ENCODE measurements at regions not wholly inside any gene's neighbourhood (a gene's known extent, or its start where the extent isn't known, plus 50 kb on each side); places are given as distances from the start of the nearest gene placed in this dataset.

GRCh38 chr10:81688459-81688858, 186.5 kb upstream of the NRG3 start:
- H3K36me3 ChIP-seq (ENCODE audit: low read length), result no peaks in the 10 kb centered on the region; the same call in 1 of the 2 replicates
- no peaks in the 10 kb centered on the region for H3K9me2 ChIP-seq (replicated peaks; ENCODE audit: insufficient read depth, low read length)
- no peaks in the 10 kb centered on the region for H4K20me1 ChIP-seq (ENCODE audit: low read depth, low read length)
- H2AFZ ChIP-seq (ENCODE audit: low read depth, low read length, severe bottlenecking), result no peak overlapping the region
- no peak overlapping the region for H3K4me2 ChIP-seq (ENCODE audit: low read depth, low read length, poor library complexity, severe bottlenecking)
- no peak overlapping the region for H3K4me3 ChIP-seq (ENCODE audit: insufficient read depth, low read length, poor library complexity, severe bottlenecking)
- no peaks in the 10 kb centered on the region for H3F3A ChIP-seq (ENCODE audit: insufficient read depth)
- H3K9me3 ChIP-seq (ENCODE audit: insufficient read depth, low read length), result no peaks in the 10 kb centered on the region
- H3K27ac ChIP-seq (ENCODE audit: low read depth, low read length), result no peak overlapping the region
- H3K79me2 ChIP-seq (ENCODE audit: insufficient read depth, low read length), result no peaks in the 10 kb centered on the region
- no peaks in the 10 kb centered on the region for H3K27me3 ChIP-seq (ENCODE audit: low read length)
- TF ChIP-seq CTCF (IDR thresholded peaks at IDR 0.05; ENCODE audit: insufficient read depth, low read length, poor library complexity, severe bottlenecking) (no peak), EZH2phosphoT487 (conservative IDR thresholded peaks at IDR 0.05; ENCODE audit: low read length) (no peak)
- H3K9ac ChIP-seq (ENCODE audit: low read length), result no peak overlapping the region

- H3K27ac ChIP-seq (ENCODE audit: low read depth, low read length), result no peak overlapping the region
- H3K4me3 ChIP-seq (ENCODE audit: insufficient read depth, low read length, poor library complexity, severe bottlenecking), result no peak overlapping the region
- no peak for TF ChIP-seq CTCF (IDR thresholded peaks at IDR 0.05; ENCODE audit: insufficient read depth, low read length, poor library complexity, severe bottlenecking)
- no peak for TF ChIP-seq EZH2phosphoT487 (conservative IDR thresholded peaks at IDR 0.05; ENCODE audit: low read length)
- H3K27me3 ChIP-seq (ENCODE audit: low read length), result no peaks in the 10 kb centered on the region
- no peaks in the 10 kb centered on the region for H3K79me2 ChIP-seq (ENCODE audit: insufficient read depth, low read length)
- H3F3A ChIP-seq (ENCODE audit: insufficient read depth), result no peaks in the 10 kb centered on the region
- H3K9ac ChIP-seq (ENCODE audit: low read length), result no peak overlapping the region
- no peaks in the 10 kb centered on the region for H3K36me3 ChIP-seq (ENCODE audit: low read length)
- H3K4me2 ChIP-seq (ENCODE audit: low read depth, low read length, poor library complexity, severe bottlenecking), result no peak overlapping the region
- H4K20me1 ChIP-seq (ENCODE audit: low read depth, low read length), result no peaks in the 10 kb centered on the region
- no peaks in the 10 kb centered on the region for H3K9me3 ChIP-seq (ENCODE audit: insufficient read depth, low read length)
- H3K9me2 ChIP-seq (replicated peaks; ENCODE audit: insufficient read depth, low read length), result no peaks in the 10 kb centered on the region
- no peak overlapping the region for H2AFZ ChIP-seq (ENCODE audit: low read depth, low read length, severe bottlenecking)
These were observed 178.2 kb upstream of the NRG3 start for GRCh38 chr10:81696609-81697388.

GRCh38 chr10:81704596-81704995, 170.4 kb upstream of the NRG3 start:
- Histone ChIP-seq H3K9me2 (replicated peaks; ENCODE audit: insufficient read depth, low read length) (0 out of 2 replicates have a peak, but pooled peaks cover 4% of the 10 kb centered on the region), H3K36me3 (ENCODE audit: low read length) (no peaks in the 10 kb centered on the region), H3K27ac (ENCODE audit: low read depth, low read length) (no peak overlapping the region), H4K20me1 (ENCODE audit: low read depth, low read length) (no peaks in the 10 kb centered on the region), H3K79me2 (ENCODE audit: insufficient read depth, low read length) (no peaks in the 10 kb centered on the region), H3K4me3 (ENCODE audit: insufficient read depth, low read length, poor library complexity, severe bottlenecking) (no peak overlapping the region), H3K4me2 (ENCODE audit: low read depth, low read length, poor library complexity, severe bottlenecking) (no peak overlapping the region), H2AFZ (ENCODE audit: low read depth, low read length, severe bottlenecking) (no peak overlapping the region), H3K27me3 (ENCODE audit: low read length) (no peaks in the 10 kb centered on the region), H3K9ac (ENCODE audit: low read length) (no peak overlapping the region), H3F3A (ENCODE audit: insufficient read depth) (no peaks in the 10 kb centered on the region), H3K9me3 (ENCODE audit: insufficient read depth, low read length) (no peaks in the 10 kb centered on the region)
- TF ChIP-seq EZH2phosphoT487 (conservative IDR thresholded peaks at IDR 0.05; ENCODE audit: low read length), result no peak
- no peak for TF ChIP-seq CTCF (IDR thresholded peaks at IDR 0.05; ENCODE audit: insufficient read depth, low read length, poor library complexity, severe bottlenecking)

Data from SU-DHL-6 (cell line).